Right lobe of liver (tissue), 4 donors: ENCODE measurements at regions not wholly inside any gene's neighbourhood (a gene's known extent, or its start where the extent isn't known, plus 50 kb on each side); places are given as distances from the start of the nearest gene placed in this dataset.

Experiments used
- POLR2A ChIP-seq: fragments of 450-650 bp; IDR thresholded peaks from one replicate; pipeline ENCODE4 v1.6.1; 2017; ENCODE audit warnings: antibody characterized with exemption, mild to moderate bottlenecking
- TF ChIP-seq, protein P1 (sequence below), 4 donors: fragments of 200-600 bp in 3 of 4; fragments of 450-650 bp in 1 of 4; IDR thresholded peaks; one replicate each; pipeline versions ENCODE4 v1.5.1 to v1.8.0; 2016 to 2022; ENCODE audit warnings: antibody characterized with exemption in 4 of 4, mild to moderate bottlenecking in 2 of 4
- donor health status: DM: no; HTN: no; CAD: no.
- donor health status: DM: no; HTN: no; CAD: no.
- donor health status: DM: no; HTN: yes; CAD: no.

DNA sequence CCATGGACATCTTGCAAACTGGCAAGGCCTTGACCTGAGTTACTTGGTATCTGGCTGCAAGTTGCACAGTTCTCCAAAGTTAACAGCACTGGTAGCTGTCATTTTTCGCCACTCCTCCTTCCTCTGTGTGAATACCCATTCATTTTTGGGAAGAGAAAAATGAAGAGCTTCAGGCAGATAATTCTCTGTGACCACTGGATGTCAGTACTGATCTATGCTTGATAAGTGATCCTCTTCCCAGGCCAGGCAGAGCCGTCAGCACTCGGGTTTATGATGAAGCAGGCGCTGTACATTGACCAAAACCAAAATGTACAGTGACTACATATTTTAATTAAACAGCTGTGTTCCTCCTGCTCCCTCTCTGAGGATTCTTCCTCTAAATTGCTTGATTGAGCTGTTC lies 55.9 kb upstream of the PDZD8 start:
- TF ChIP-seq, protein P1, sequence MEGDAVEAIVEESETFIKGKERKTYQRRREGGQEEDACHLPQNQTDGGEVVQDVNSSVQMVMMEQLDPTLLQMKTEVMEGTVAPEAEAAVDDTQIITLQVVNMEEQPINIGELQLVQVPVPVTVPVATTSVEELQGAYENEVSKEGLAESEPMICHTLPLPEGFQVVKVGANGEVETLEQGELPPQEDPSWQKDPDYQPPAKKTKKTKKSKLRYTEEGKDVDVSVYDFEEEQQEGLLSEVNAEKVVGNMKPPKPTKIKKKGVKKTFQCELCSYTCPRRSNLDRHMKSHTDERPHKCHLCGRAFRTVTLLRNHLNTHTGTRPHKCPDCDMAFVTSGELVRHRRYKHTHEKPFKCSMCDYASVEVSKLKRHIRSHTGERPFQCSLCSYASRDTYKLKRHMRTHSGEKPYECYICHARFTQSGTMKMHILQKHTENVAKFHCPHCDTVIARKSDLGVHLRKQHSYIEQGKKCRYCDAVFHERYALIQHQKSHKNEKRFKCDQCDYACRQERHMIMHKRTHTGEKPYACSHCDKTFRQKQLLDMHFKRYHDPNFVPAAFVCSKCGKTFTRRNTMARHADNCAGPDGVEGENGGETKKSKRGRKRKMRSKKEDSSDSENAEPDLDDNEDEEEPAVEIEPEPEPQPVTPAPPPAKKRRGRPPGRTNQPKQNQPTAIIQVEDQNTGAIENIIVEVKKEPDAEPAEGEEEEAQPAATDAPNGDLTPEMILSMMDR (IDR thresholded peaks at IDR 0.05), result peak in 3 of 4 donors; percentile 8 to 28 (median 22)
- TF ChIP-seq POLR2A, result no peak
